ENCODE measurements at regions not wholly inside any gene's neighbourhood (a gene's known extent, or its start where the extent isn't known, plus 50 kb on each side); places are given as distances from the start of the nearest gene placed in this dataset.

- no peak overlapping the region for H3K4me3 ChIP-seq (replicated peaks; ENCODE audit: low read depth, low read length)
- no peaks in the 10 kb centered on the region for H3K27me3 ChIP-seq (replicated peaks; ENCODE audit: control insufficient read depth, insufficient read depth, low read length)
- no peaks in the 10 kb centered on the region for H3K36me3 ChIP-seq (ENCODE audit: control insufficient read depth, insufficient read depth, low read length)
- peak; percentile 86 for DNase-seq (ENCODE audit: extremely low read depth, insufficient read length)
- peak; percentile 67 for TF ChIP-seq CTCF (IDR thresholded peaks at IDR 0.05; ENCODE audit: insufficient read depth, low read length, poor library complexity, severe bottlenecking)
These were observed 136.8 kb upstream of the ID2 start for GRCh38 chr2:8544786-8545694.

GRCh38 chr2:8545695-8546611 lies 135.9 kb upstream of the ID2 start:
- no peak for DNase-seq (ENCODE audit: extremely low read depth, insufficient read length)
- no peak overlapping the region for H3K4me3 ChIP-seq (replicated peaks; ENCODE audit: low read depth, low read length)
- TF ChIP-seq CTCF (IDR thresholded peaks at IDR 0.05; ENCODE audit: insufficient read depth, low read length, poor library complexity, severe bottlenecking), result no peak
- H3K36me3 ChIP-seq (ENCODE audit: control insufficient read depth, insufficient read depth, low read length), result no peaks in the 10 kb centered on the region
- no peaks in the 10 kb centered on the region for H3K27me3 ChIP-seq (replicated peaks; ENCODE audit: control insufficient read depth, insufficient read depth, low read length)

GRCh38 chr2:8546612-8547283 lies 135.1 kb upstream of the ID2 start:
- H3K4me3 ChIP-seq (replicated peaks; ENCODE audit: low read depth, low read length), result no peak overlapping the region
- no peak for DNase-seq (ENCODE audit: extremely low read depth, insufficient read length)
- no peaks in the 10 kb centered on the region for H3K36me3 ChIP-seq (ENCODE audit: control insufficient read depth, insufficient read depth, low read length)
- H3K27me3 ChIP-seq (replicated peaks; ENCODE audit: control insufficient read depth, insufficient read depth, low read length), result no peaks in the 10 kb centered on the region
- TF ChIP-seq CTCF (IDR thresholded peaks at IDR 0.05; ENCODE audit: insufficient read depth, low read length, poor library complexity, severe bottlenecking), result no peak

GRCh38 chr2:8547284-8548064 lies 134.4 kb upstream of the ID2 start:
- no peaks in the 10 kb centered on the region for H3K27me3 ChIP-seq (replicated peaks; ENCODE audit: control insufficient read depth, insufficient read depth, low read length)
- DNase-seq (ENCODE audit: extremely low read depth, insufficient read length), result no peak
- no peak overlapping the region for H3K4me3 ChIP-seq (replicated peaks; ENCODE audit: low read depth, low read length)
- no peaks in the 10 kb centered on the region for H3K36me3 ChIP-seq (ENCODE audit: control insufficient read depth, insufficient read depth, low read length)
- no peak for TF ChIP-seq CTCF (IDR thresholded peaks at IDR 0.05; ENCODE audit: insufficient read depth, low read length, poor library complexity, severe bottlenecking)

- Histone ChIP-seq H3K36me3 (ENCODE audit: control insufficient read depth, insufficient read depth, low read length) (no peaks in the 10 kb centered on the region), H3K4me3 (replicated peaks; ENCODE audit: low read depth, low read length) (no peak overlapping the region), H3K27me3 (replicated peaks; ENCODE audit: control insufficient read depth, insufficient read depth, low read length) (no peaks in the 10 kb centered on the region)
- no peak for TF ChIP-seq CTCF (IDR thresholded peaks at IDR 0.05; ENCODE audit: insufficient read depth, low read length, poor library complexity, severe bottlenecking)
- DNase-seq (ENCODE audit: extremely low read depth, insufficient read length), result no peak
These were observed 133.7 kb upstream of the ID2 start for GRCh38 chr2:8548065-8548618.
